ENCODE measurements at regions not wholly inside any gene's neighbourhood (a gene's known extent, or its start where the extent isn't known, plus 50 kb on each side); places are given as distances from the start of the nearest gene placed in this dataset.

DNA sequence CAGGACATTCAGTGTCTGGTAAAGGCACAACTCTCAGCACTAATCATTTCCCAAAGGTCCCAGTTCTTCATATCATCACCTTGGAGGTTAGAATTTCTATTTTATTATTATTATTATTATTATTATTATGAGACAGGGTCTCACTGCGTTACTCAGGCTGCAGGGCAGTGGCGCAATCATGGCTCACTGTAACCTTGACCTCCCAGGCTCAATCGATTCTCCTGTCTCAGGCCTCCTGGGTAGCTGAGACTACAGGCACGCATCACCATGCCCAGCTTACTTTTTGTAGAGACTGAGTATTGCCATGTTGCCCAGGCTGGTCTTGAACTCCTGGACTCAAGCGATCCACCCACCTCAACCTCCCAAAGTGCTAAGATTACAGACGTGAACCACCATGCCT, 91.8 kb upstream of the DOCK1 start:
- TF ChIP-seq, protein P1, sequence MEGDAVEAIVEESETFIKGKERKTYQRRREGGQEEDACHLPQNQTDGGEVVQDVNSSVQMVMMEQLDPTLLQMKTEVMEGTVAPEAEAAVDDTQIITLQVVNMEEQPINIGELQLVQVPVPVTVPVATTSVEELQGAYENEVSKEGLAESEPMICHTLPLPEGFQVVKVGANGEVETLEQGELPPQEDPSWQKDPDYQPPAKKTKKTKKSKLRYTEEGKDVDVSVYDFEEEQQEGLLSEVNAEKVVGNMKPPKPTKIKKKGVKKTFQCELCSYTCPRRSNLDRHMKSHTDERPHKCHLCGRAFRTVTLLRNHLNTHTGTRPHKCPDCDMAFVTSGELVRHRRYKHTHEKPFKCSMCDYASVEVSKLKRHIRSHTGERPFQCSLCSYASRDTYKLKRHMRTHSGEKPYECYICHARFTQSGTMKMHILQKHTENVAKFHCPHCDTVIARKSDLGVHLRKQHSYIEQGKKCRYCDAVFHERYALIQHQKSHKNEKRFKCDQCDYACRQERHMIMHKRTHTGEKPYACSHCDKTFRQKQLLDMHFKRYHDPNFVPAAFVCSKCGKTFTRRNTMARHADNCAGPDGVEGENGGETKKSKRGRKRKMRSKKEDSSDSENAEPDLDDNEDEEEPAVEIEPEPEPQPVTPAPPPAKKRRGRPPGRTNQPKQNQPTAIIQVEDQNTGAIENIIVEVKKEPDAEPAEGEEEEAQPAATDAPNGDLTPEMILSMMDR (IDR thresholded peaks at IDR 0.05), result no peak
- TF ChIP-seq EZH2 (IDR thresholded peaks at IDR 0.05), result no peak
- TF ChIP-seq EZH2phosphoT487 (IDR thresholded peaks at IDR 0.05), result no peak

Measured in neural progenitor cell (in vitro differentiated cells).